M059J (cell line): ENCODE measurements at regions not wholly inside any gene's neighbourhood (a gene's known extent, or its start where the extent isn't known, plus 50 kb on each side); places are given as distances from the start of the nearest gene placed in this dataset.

ENCODE experiments used
- DNase-seq: peaks from one replicate; pipeline ENCODE4 v3.0.0-alpha.2; 2012; ENCODE audit warnings: low read depth

GRCh38 chr5:124839371-124839998, 93.0 kb upstream of the ZNF608 start:
- DNase-seq = peak; percentile 32

GRCh38 chr5:124841829-124842712, 95.6 kb upstream of the ZNF608 start:
- DNase-seq = peak; percentile 61

GRCh38 chr5:124842725-124843595, 96.5 kb upstream of the ZNF608 start:
- no peak for DNase-seq

GRCh38 chr5:124843596-124843899, 97.1 kb upstream of the ZNF608 start:
- DNase-seq = no peak

GRCh38 chr5:124844371-124844920, 98.0 kb upstream of the ZNF608 start:
- DNase-seq = no peak

GRCh38 chr5:124847907-124848306, 101.5 kb upstream of the ZNF608 start:
- DNase-seq = no peak

GRCh38 chr5:124849774-124850173, 103.3 kb upstream of the ZNF608 start:
- DNase-seq = no peak

- DNase-seq = no peak
Observed at GRCh38 chr5:124856726-124857125, 110.3 kb upstream of the ZNF608 start.

GRCh38 chr5:124858612-124859011, 112.2 kb upstream of the ZNF608 start:
- DNase-seq = no peak

GRCh38 chr5:124859027-124859426, 112.6 kb upstream of the ZNF608 start:
- no peak for DNase-seq

GRCh38 chr5:124859556-124860290, 113.3 kb upstream of the ZNF608 start:
- no peak for DNase-seq

GRCh38 chr5:124860291-124860655, 113.8 kb upstream of the ZNF608 start:
- DNase-seq = peak; percentile 75

- no peak for DNase-seq
Observed at GRCh38 chr5:124865066-124865465, 118.6 kb upstream of the ZNF608 start.

- DNase-seq = no peak
Observed at GRCh38 chr5:124865603-124866354, 119.3 kb upstream of the ZNF608 start.

GRCh38 chr5:124866355-124867136, 120.1 kb upstream of the ZNF608 start:
- peak; percentile 76 for DNase-seq

GRCh38 chr5:124867137-124867704, 120.8 kb upstream of the ZNF608 start:
- DNase-seq = peak; percentile 91

- DNase-seq = no peak
Observed at GRCh38 chr5:124868676-124869075, 122.2 kb upstream of the ZNF608 start.

GRCh38 chr5:124869426-124870033, 123.1 kb upstream of the ZNF608 start:
- no peak for DNase-seq

GRCh38 chr5:124870070-124870469, 123.6 kb upstream of the ZNF608 start:
- DNase-seq = peak; percentile 48
